GM19455 (cell line): ENCODE measurements at regions not wholly inside any gene's neighbourhood (a gene's known extent, or its start where the extent isn't known, plus 50 kb on each side); places are given as distances from the start of the nearest gene placed in this dataset.

Experiments
- ATAC-seq: cut with Tn5 transposase; IDR thresholded peaks from one replicate; pipeline ENCODE4 v1.9.1; 2021; ENCODE audit not compliant: unreplicated experiment

- no peak for ATAC-seq
Measured at GRCh38 chr18:78510091-78510490, 469.5 kb upstream of the SALL3 start.

- no peak for ATAC-seq
Measured at GRCh38 chr18:78510636-78511035, 469.0 kb upstream of the SALL3 start.

- no peak for ATAC-seq
Measured at GRCh38 chr18:78511666-78512601, 467.7 kb upstream of the SALL3 start.

GRCh38 chr18:78514910-78515670 is 464.5 kb upstream of the SALL3 start:
- no peak for ATAC-seq

- ATAC-seq: no peak
Measured at GRCh38 chr18:78517328-78517727, 462.3 kb upstream of the SALL3 start.

- ATAC-seq: no peak
Measured at GRCh38 chr18:78517973-78518372, 461.6 kb upstream of the SALL3 start.

GRCh38 chr18:78518805-78519204 is 460.8 kb upstream of the SALL3 start:
- ATAC-seq: no peak

GRCh38 chr18:78519394-78520062 is 460.1 kb upstream of the SALL3 start:
- ATAC-seq: no peak

GRCh38 chr18:78521136-78521535 is 458.5 kb upstream of the SALL3 start:
- ATAC-seq: no peak

GRCh38 chr18:78521744-78522143 is 457.9 kb upstream of the SALL3 start:
- no peak for ATAC-seq

- ATAC-seq: no peak
Measured at GRCh38 chr18:78522507-78522906, 457.1 kb upstream of the SALL3 start.

- ATAC-seq: no peak
Measured at GRCh38 chr18:78523850-78524249, 455.8 kb upstream of the SALL3 start.

GRCh38 chr18:78525366-78526111 is 454.1 kb upstream of the SALL3 start:
- ATAC-seq: no peak

GRCh38 chr18:78526275-78526674 is 453.3 kb upstream of the SALL3 start:
- no peak for ATAC-seq

- no peak for ATAC-seq
Measured at GRCh38 chr18:78526923-78527711, 452.5 kb upstream of the SALL3 start.

- no peak for ATAC-seq
Measured at GRCh38 chr18:78527984-78528383, 451.6 kb upstream of the SALL3 start.

- no peak for ATAC-seq
Measured at GRCh38 chr18:78528411-78529258, 451.0 kb upstream of the SALL3 start.

GRCh38 chr18:78531637-78532036 is 448.0 kb upstream of the SALL3 start:
- no peak for ATAC-seq
